ENCODE measurements at regions not wholly inside any gene's neighbourhood (a gene's known extent, or its start where the extent isn't known, plus 50 kb on each side); places are given as distances from the start of the nearest gene placed in this dataset.

DNA sequence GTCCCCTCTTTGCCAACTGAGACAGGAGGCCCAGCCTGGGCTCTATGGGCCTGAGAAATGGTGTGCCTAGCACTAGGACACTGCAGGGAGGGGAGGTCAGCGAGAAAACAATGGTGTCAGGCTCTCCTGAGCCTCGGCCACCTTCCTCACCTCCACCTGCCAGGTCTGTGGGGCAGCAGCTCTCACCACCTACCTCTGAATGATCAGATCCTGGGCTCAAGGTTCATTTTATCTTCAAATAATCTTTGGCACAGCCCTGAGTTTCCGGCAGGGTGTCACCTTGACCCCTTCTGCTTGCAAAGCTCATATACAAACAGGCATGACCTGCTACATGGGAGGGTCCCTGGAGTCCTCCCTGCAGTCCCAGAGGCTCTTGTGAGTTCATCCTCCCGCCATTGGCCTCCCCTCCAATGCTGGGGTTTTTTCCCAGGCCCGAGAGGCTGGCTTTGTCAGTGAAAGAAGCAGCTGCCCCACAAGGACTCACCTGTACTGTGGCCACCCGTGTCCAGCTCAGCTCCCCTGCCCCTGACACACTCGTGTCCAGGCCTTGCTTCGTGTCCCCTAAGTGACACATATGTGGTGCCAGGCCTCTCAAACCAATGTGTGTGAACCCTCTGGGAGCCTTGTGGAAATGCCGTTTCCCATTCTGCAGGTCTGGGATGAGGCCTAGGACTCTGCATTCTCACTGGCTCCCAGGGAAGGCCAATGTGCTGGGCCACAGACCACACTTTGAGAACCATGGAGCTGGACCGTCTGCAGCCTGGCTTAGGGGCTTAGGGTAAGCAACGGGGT is 176.8 kb upstream of the CIBAR2 start (continued):
- TF ChIP-seq ARID5B (CRISPR knock-in tag; IDR thresholded peaks at IDR 0.05) (peak; percentile 94), ZSCAN5A (CRISPR knock-in tag; IDR thresholded peaks at IDR 0.05; ENCODE audit: borderline replicate concordance) (no peak; the same call in 1 of the 2 replicates), CBX1 (IDR thresholded peaks at IDR 0.05; ENCODE audit: low read depth) (no peak), THYN1 (CRISPR knock-in tag; IDR thresholded peaks at IDR 0.05; ENCODE audit: borderline replicate concordance, low read depth) (no peak), SNAPC5 (CRISPR knock-in tag; IDR thresholded peaks at IDR 0.05; ENCODE audit: borderline replicate concordance) (no peak), ZNF713 (CRISPR knock-in tag; IDR thresholded peaks at IDR 0.05) (no peak; the same call in 1 of the 2 replicates), ZNF703 (CRISPR knock-in tag; IDR thresholded peaks at IDR 0.05; ENCODE audit: borderline replicate concordance) (peak; percentile 84; the same call in 1 of the 2 replicates), ISL2 (CRISPR knock-in tag; IDR thresholded peaks at IDR 0.05) (peak; percentile 82), CREBL2 (CRISPR knock-in tag; IDR thresholded peaks at IDR 0.05; ENCODE audit: borderline replicate concordance) (no peak), ZNF121 (CRISPR knock-in tag; IDR thresholded peaks at IDR 0.05) (no peak), ARNTL (CRISPR knock-in tag; IDR thresholded peaks at IDR 0.05) (peak; percentile 95), ATF1 (CRISPR knock-in tag; IDR thresholded peaks at IDR 0.05) (no peak), RERE (CRISPR knock-in tag; IDR thresholded peaks at IDR 0.05; ENCODE audit: low read depth) (peak; percentile 63; the same call in 1 of the 2 replicates), PAWR (CRISPR knock-in tag; IDR thresholded peaks at IDR 0.05; ENCODE audit: borderline replicate concordance) (no peak), ZNF629 (CRISPR knock-in tag; conservative IDR thresholded peaks at IDR 0.05) (no peak; the same call in 1 of the 2 replicates), ETV6 (CRISPR knock-in tag; conservative IDR thresholded peaks at IDR 0.05) (peak; percentile 14; the same call in 1 of the 2 replicates)
- TF ChIP-seq, protein P1, sequence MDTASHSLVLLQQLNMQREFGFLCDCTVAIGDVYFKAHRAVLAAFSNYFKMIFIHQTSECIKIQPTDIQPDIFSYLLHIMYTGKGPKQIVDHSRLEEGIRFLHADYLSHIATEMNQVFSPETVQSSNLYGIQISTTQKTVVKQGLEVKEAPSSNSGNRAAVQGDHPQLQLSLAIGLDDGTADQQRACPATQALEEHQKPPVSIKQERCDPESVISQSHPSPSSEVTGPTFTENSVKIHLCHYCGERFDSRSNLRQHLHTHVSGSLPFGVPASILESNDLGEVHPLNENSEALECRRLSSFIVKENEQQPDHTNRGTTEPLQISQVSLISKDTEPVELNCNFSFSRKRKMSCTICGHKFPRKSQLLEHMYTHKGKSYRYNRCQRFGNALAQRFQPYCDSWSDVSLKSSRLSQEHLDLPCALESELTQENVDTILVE (CRISPR knock-in tag; IDR thresholded peaks at IDR 0.05), result no peak
